ENCODE measurements at regions not wholly inside any gene's neighbourhood (a gene's known extent, or its start where the extent isn't known, plus 50 kb on each side); places are given as distances from the start of the nearest gene placed in this dataset.

DNA sequence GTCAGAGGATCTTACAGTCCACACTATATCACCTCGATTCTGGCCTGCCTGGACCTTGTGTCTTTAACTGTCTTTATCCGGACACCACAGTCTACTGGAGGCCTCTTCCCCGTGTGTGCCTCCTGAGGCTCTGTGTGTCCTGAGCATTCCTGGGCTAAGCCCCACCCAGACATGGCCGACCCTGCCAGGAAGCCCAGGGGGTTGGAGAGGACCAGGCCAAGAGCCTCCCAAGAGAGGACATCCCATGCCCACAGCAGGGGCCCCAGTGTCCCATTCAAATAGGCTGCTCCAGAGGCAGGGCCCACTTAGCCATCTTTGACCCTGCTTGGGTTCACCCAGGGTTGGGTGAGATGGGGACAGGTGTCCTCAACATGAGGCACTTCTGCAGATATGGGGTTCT, 84.7 kb upstream of the OTOS start:
- H3K9ac ChIP-seq (ENCODE audit: low read length) = no peak overlapping the region
- peaks cover 70% of the 10 kb centered on the region for H3K27me3 ChIP-seq (replicated peaks; ENCODE audit: insufficient read depth, low read length)
- no peaks in the 10 kb centered on the region for H3K9me3 ChIP-seq (replicated peaks; ENCODE audit: insufficient read depth, low read length)
- no peak overlapping the region for H2AFZ ChIP-seq (ENCODE audit: low read length)
- no peak for DNase-seq
- H3K79me2 ChIP-seq (ENCODE audit: low read length) = no peaks in the 10 kb centered on the region
- H3K4me2 ChIP-seq (ENCODE audit: low read depth, low read length) = no peak overlapping the region
- no peaks in the 10 kb centered on the region for H3K9me2 ChIP-seq (replicated peaks; ENCODE audit: insufficient read depth, low read length)
- H3F3A ChIP-seq (ENCODE audit: insufficient read depth, low read length) = no peaks in the 10 kb centered on the region
- no peaks in the 10 kb centered on the region for H3K36me3 ChIP-seq (replicated peaks; ENCODE audit: insufficient read depth, low read length)
- no peak overlapping the region for H3K27ac ChIP-seq (ENCODE audit: low read length)
- H3K4me3 ChIP-seq (ENCODE audit: low read length) = no peak overlapping the region
- TF ChIP-seq EZH2 (optimal IDR thresholded peaks at IDR 0.05; ENCODE audit: low read depth, low read length) (no peak), CTCF (IDR thresholded peaks at IDR 0.05; ENCODE audit: low read length) (no peak), EZH2phosphoT487 (IDR thresholded peaks at IDR 0.05; ENCODE audit: low read length) (no peak)
- H4K20me1 ChIP-seq (ENCODE audit: insufficient read depth, low read length) = no peaks in the 10 kb centered on the region
- H3K4me1 ChIP-seq (ENCODE audit: low read length) = no peaks in the 10 kb centered on the region

DNA sequence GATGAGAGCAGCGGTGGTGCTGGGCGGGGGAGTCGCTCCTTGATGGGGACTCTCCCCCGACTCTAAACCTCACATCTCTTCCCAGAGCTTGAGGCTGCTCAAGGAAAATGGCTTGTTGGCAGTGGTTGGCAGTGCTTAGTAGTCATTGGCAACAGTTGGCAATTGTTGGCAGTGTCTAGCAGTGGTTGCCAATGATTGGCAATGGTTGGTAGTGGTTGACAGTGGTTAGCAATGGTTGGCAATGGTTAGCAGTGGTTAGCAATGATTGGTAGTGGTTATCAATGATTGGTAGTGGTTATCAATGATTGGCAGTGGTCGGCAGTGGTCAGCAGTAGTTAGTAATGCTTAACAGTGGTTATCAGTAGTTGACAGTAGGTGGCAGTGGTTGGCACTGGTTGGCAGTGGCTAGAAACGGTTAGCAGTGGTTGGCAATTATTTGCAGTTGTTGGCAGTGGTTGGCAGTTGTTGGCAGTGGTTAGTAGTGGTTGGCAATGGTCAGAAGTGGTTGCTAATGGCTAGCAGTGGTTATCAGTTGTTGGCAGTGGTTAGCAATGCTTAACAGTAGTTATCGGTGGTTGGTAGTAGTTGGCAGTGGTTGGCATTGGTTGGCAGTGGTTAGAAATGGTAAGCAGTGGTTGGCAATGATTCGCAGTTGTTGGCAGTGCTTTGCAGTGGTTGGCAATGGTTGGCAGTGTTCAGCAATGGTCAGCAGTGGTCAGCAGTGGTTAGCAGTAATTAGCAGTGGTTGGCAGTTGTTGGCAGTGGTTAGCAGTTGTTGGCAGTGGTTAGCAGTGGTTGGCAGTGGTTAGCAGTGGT, 85.4 kb upstream of the OTOS start:
- H3K27me3 ChIP-seq (replicated peaks; ENCODE audit: insufficient read depth, low read length) = peaks cover 70% of the 10 kb centered on the region
- H3K27ac ChIP-seq (ENCODE audit: low read length) = no peak overlapping the region
- H4K20me1 ChIP-seq (ENCODE audit: insufficient read depth, low read length) = no peaks in the 10 kb centered on the region
- no peak overlapping the region for H3K4me2 ChIP-seq (ENCODE audit: low read depth, low read length)
- H3F3A ChIP-seq (ENCODE audit: insufficient read depth, low read length) = no peaks in the 10 kb centered on the region
- H3K4me1 ChIP-seq (ENCODE audit: low read length) = no peaks in the 10 kb centered on the region
- no peaks in the 10 kb centered on the region for H3K36me3 ChIP-seq (replicated peaks; ENCODE audit: insufficient read depth, low read length)
- no peaks in the 10 kb centered on the region for H3K79me2 ChIP-seq (ENCODE audit: low read length)
- no peaks in the 10 kb centered on the region for H3K9me3 ChIP-seq (replicated peaks; ENCODE audit: insufficient read depth, low read length)
- no peak overlapping the region for H3K9ac ChIP-seq (ENCODE audit: low read length)
- H2AFZ ChIP-seq (ENCODE audit: low read length) = no peak overlapping the region
- no peak for DNase-seq
- no peaks in the 10 kb centered on the region for H3K9me2 ChIP-seq (replicated peaks; ENCODE audit: insufficient read depth, low read length)
- no peak overlapping the region for H3K4me3 ChIP-seq (ENCODE audit: low read length)
- TF ChIP-seq CTCF (IDR thresholded peaks at IDR 0.05; ENCODE audit: low read length) (peak; percentile 43), EZH2 (optimal IDR thresholded peaks at IDR 0.05; ENCODE audit: low read depth, low read length) (no peak), EZH2phosphoT487 (IDR thresholded peaks at IDR 0.05; ENCODE audit: low read length) (no peak)

DNA sequence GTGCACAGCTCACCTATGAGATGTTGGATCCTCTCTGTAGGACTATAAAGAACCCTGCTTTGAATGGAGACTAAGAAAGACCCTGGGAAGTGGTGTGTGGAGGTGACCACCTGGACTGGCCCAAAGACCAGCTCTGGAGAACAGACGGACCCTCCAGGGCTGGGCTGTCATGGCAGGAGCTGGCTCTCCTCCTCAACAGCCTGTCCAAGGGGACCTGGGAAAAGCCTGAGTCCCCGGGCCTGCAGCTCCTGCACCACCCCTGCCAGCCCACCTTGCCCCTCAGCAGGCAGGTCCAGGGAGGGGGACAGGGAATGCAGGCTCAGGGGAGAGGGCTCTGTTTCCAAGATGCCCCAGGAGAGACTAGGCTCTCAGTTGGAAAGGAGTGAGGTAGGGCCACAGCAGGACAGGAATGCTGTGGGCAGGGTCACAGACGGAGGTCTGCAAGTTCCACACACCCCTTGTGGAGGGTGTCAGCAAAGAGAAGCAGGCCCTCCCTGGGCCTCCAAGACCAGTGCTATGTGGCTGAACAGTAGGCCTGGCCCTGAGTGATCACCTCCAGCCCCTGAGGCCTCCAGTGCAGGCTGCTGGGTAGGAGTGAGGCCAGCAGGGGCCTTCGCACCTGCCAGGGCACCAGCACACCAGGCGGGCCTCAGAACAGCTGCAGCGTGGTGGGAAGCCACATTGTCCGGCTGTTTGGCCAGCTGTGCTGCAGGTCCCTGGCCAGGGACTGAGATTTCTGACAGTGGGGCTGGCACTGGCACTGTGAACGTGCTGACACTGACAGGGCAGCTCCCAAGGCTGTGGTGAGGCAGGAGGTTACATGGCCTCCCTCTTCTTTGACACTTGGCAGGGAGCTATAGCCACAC, 86.4 kb upstream of the OTOS start:
- Histone ChIP-seq H3K27me3 (replicated peaks; ENCODE audit: insufficient read depth, low read length) (peaks cover 69% of the 10 kb centered on the region), H2AFZ (ENCODE audit: low read length) (no peak overlapping the region), H3K9me3 (replicated peaks; ENCODE audit: insufficient read depth, low read length) (no peaks in the 10 kb centered on the region), H4K20me1 (ENCODE audit: insufficient read depth, low read length) (no peaks in the 10 kb centered on the region), H3K9ac (ENCODE audit: low read length) (no peak overlapping the region), H3K4me1 (ENCODE audit: low read length) (no peaks in the 10 kb centered on the region), H3K27ac (ENCODE audit: low read length) (no peak overlapping the region), H3K9me2 (replicated peaks; ENCODE audit: insufficient read depth, low read length) (no peaks in the 10 kb centered on the region), H3K4me3 (ENCODE audit: low read length) (no peak overlapping the region), H3K36me3 (replicated peaks; ENCODE audit: insufficient read depth, low read length) (no peaks in the 10 kb centered on the region), H3K4me2 (ENCODE audit: low read depth, low read length) (no peak overlapping the region), H3F3A (ENCODE audit: insufficient read depth, low read length) (no peaks in the 10 kb centered on the region), H3K79me2 (ENCODE audit: low read length) (no peaks in the 10 kb centered on the region)
- DNase-seq = no peak
- TF ChIP-seq CTCF (IDR thresholded peaks at IDR 0.05; ENCODE audit: low read length) (no peak), EZH2 (optimal IDR thresholded peaks at IDR 0.05; ENCODE audit: low read depth, low read length) (no peak), EZH2phosphoT487 (IDR thresholded peaks at IDR 0.05; ENCODE audit: low read length) (no peak)
